Ectodermal cell (in vitro differentiated cells): ENCODE measurements at regions not wholly inside any gene's neighbourhood (a gene's known extent, or its start where the extent isn't known, plus 50 kb on each side); places are given as distances from the start of the nearest gene placed in this dataset.

Source experiments
- H3K27ac ChIP-seq: 2 replicates; pipeline ENCODE4 v1.7.0; 2013; ENCODE audit warnings: mild to moderate bottlenecking, low read depth, low read length; ENCODE audit not compliant: insufficient read depth, poor library complexity, severe bottlenecking
- H3K27me3 ChIP-seq: 2 replicates; pipeline ENCODE4 v1.7.0; 2013; ENCODE audit warnings: mild to moderate bottlenecking, low read length; ENCODE audit not compliant: insufficient read depth, control insufficient read depth, poor library complexity, severe bottlenecking
- H3K36me3 ChIP-seq: one replicate; pipeline ENCODE4 v1.7.0; 2013; ENCODE audit warnings: low read length; ENCODE audit not compliant: control insufficient read depth, insufficient read depth
- H3K4me1 ChIP-seq: one replicate; pipeline ENCODE4 v1.7.0; 2013; ENCODE audit warnings: low read length; ENCODE audit not compliant: control insufficient read depth, insufficient read depth
- H3K4me3 ChIP-seq: 2 replicates; pipeline ENCODE4 v1.7.0; 2013; ENCODE audit warnings: low read depth, low read length, control low read depth; ENCODE audit not compliant: insufficient read depth
- H3K9me3 ChIP-seq: 2 replicates; pipeline ENCODE4 v1.7.0; 2013; ENCODE audit warnings: mild to moderate bottlenecking, low read length, moderate library complexity; ENCODE audit not compliant: control insufficient read depth
- WGBS, 2 experiments: methylation state at CpG; one replicate each; pipeline ENCODE4 v1.1.7; 2013; ENCODE audit warnings: missing lambda C conversion rate in 2 of 2; 5-methylcytosine and 5-hydroxymethylcytosine counted together

DNA sequence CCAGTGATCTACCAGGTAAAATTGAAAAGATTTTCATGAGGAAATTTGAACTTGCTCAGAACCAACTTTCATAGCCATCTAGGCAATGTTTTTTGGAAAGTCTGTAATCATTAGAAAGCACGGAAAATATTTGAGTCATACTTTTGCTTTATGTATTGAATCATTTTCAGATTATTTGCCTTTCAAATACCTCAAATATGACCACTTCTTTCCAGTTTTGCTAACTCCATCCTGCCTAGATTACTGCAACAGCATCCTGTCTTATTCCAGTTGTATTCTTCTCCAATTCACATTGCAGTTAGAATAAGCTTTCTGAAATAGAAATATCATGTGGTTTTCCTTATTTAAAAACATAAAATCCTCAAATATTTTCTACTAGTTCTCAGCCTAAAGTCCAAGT lies 239.8 kb upstream of the FAR2 start:
- Histone ChIP-seq H3K4me3 (no peak overlapping the region), H3K36me3 (no peaks in the 10 kb centered on the region), H3K4me1 (no peaks in the 10 kb centered on the region), H3K27ac (no peak overlapping the region), H3K9me3 (peaks cover 5% of the 10 kb centered on the region), H3K27me3 (no peaks in the 10 kb centered on the region)
- no CpG with 5 or more reads among the region's 1 CpG for WGBS, 2 experiments

DNA sequence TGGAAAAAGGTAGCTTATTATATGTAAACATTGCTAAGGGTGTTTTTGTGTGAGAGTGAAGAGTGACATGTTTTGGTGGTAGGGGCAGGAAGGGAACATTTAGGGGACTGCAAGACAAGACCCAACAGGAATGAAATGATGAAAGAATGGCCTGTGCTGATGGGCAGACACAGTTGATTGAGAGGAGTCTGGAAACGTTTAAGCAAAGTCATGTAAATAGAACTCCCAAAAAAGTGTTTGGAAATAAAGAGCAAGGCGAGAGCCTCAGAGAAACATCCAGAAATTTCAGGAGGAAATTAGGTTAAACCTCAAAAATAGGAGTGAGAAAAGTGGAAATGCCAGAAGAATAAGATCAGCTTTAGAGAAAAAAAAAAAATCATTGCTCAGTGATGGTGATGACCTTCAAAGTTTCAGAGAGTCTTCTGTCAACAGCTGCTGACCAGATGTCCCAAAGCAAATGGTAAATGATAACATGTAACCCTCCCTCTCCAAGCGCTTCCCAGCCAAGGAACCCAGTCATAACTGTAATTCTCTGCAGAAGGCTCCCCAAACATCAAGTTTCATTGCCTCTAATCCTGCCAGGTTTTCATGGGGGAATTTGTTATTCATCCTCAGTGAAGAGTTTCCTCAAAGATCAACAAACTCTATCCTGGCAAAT lies 223.2 kb upstream of the FAR2 start:
- no peak overlapping the region for H3K4me3 ChIP-seq
- no peaks in the 10 kb centered on the region for H3K4me1 ChIP-seq
- no peaks in the 10 kb centered on the region for H3K9me3 ChIP-seq
- WGBS, 2 experiments, result 89 to 93% methylated on average over 3 of the region's 3 CpGs
- H3K27ac ChIP-seq, result no peak overlapping the region
- H3K27me3 ChIP-seq, result no peaks in the 10 kb centered on the region
- H3K36me3 ChIP-seq, result no peaks in the 10 kb centered on the region

DNA sequence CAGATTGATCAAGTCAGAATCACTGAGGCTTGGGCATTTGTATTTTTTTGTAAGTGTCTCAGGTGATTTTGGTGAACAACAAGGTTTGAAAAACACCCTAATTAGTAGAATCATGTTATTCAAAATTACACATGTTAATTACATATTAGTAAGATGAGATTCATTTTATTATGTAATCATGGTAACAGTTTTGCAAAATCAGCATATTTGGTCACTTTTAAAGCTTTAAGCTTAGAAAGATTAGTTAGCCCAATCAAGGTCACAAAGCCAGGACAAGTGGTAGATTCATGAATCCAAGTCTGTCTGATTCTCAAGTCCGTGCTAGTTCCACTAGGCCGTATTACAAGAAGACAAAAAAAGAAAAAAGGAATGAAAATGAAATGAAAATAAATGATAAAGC lies 218.4 kb upstream of the FAR2 start:
- Histone ChIP-seq H3K36me3 (no peaks in the 10 kb centered on the region), H3K27ac (no peak overlapping the region), H3K4me3 (no peak overlapping the region), H3K4me1 (no peaks in the 10 kb centered on the region), H3K27me3 (no peaks in the 10 kb centered on the region), H3K9me3 (no peaks in the 10 kb centered on the region)
- WGBS, 2 experiments, result 98 to 100% methylated on average over 2 of the region's 2 CpGs

DNA sequence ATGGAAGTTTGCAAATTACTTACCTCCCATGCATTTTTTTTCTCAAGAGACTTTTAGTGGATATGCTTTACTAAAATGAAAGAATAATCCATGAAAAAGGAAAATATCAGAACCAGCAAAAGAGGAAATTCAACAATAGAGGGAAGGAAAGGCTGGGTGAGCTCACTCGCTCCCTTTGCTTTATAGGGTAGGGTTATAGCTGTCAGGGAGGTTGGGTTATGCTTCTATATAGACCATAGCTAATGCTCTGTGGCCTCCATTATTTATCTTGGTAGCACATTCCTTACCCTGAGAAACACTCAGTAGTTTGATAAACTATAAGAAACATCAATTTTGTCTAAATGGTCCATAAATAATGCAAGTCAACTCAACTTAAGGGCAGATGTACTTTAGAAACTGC lies 215.9 kb upstream of the FAR2 start:
- no peak overlapping the region for H3K4me3 ChIP-seq
- whole genome bisulfite sequencing, 2 experiments, result 95 to 100% methylated on average over 1 of the region's 1 CpG
- H3K27me3 ChIP-seq, result no peaks in the 10 kb centered on the region
- no peaks in the 10 kb centered on the region for H3K36me3 ChIP-seq
- H3K4me1 ChIP-seq, result no peaks in the 10 kb centered on the region
- no peaks in the 10 kb centered on the region for H3K9me3 ChIP-seq
- H3K27ac ChIP-seq, result no peak overlapping the region

DNA sequence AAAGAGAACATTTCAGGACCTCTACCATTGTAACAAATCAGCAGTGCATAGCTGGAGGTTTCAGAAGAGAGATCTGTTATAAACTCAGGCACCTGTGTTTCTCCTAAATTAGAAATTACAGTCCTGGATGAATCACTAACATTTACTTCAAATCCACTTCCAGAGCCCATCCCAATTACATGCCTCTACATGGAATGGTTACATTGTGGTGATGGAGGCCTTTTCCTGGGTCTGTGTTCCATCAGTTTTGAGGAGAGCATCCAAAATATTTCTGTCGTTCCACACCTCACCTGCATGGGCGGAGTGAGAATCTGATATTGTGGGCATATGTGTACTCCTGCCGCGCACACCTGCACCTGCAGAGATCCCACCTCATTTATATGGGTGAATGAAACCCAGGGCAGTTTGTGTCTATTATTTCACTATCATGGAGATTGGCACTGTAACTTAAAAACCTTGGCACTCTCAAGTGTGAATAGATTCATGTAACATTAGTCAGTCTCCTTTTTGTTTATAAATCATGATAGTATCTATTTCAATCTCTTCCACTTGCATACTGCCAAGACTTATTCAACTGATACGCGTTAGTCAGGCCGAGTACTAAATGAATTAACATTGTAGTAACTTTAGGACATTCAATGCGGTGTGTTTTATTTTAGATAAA lies 215.1 kb upstream of the FAR2 start:
- no peak overlapping the region for H3K4me3 ChIP-seq
- no peaks in the 10 kb centered on the region for H3K9me3 ChIP-seq
- H3K27ac ChIP-seq, result no peak overlapping the region

DNA sequence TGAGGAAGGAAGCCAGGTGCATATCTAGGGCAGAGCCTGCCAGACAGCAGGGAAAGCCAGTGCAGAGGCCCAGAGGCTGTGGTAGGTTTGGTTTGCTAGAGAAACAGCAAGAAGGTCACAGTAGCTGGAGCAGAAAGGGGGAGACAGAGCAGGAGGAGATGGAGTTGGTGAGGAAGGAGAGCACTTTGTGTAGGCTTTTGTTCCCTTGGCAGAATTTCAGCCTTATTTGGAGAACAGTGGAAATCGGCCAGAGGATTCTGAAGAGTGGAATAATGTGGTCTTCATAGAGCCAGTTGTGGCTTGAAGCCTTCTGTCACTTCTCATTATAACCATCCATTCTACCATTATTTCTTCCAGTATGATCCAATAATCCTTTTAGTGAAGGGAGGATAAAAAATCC lies 212.9 kb upstream of the FAR2 start:
- Histone ChIP-seq H3K27ac (no peak overlapping the region), H3K36me3 (no peaks in the 10 kb centered on the region), H3K4me1 (no peaks in the 10 kb centered on the region), H3K9me3 (no peaks in the 10 kb centered on the region), H3K27me3 (no peaks in the 10 kb centered on the region), H3K4me3 (no peak overlapping the region)
- 83% methylated on average over 1 of the region's 1 CpG; no CpG with 5 or more reads in 1 of the 2 experiments for WGBS, 2 experiments

More for the DNA sequence above, 215.1 kb upstream of the FAR2 start:
- H3K27me3 ChIP-seq, result no peaks in the 10 kb centered on the region
- H3K4me1 ChIP-seq, result no peaks in the 10 kb centered on the region
- H3K36me3 ChIP-seq, result no peaks in the 10 kb centered on the region
- 97% methylated on average over 5 to 7 of the region's 8 CpGs for WGBS, 2 experiments

DNA sequence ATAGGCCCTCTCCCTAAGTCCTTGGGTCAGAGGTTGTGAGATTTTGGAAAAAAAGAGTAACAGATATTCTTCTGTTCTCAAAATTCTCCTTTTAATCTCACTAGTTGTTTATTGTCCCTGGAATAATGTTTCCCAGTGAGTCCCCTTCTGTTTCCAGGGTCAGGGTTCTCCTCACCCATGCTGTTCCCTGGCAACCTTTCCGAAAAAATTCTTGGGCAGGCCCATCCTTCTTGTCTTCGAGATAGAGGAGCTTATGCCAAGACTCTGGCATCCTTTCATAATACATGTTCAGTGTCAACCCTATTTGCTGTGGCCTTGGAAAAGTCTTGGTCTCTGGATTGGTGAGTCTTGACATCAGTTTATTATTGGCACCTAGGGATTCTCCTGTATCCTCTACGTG lies 212.4 kb upstream of the FAR2 start:
- WGBS, 2 experiments, result 63 to 90% methylated on average over 2 to 3 of the region's 3 CpGs
- no peaks in the 10 kb centered on the region for H3K27me3 ChIP-seq
- no peak overlapping the region for H3K4me3 ChIP-seq
- H3K4me1 ChIP-seq, result no peaks in the 10 kb centered on the region
- H3K36me3 ChIP-seq, result no peaks in the 10 kb centered on the region
- H3K9me3 ChIP-seq, result no peaks in the 10 kb centered on the region
- no peak overlapping the region for H3K27ac ChIP-seq

DNA sequence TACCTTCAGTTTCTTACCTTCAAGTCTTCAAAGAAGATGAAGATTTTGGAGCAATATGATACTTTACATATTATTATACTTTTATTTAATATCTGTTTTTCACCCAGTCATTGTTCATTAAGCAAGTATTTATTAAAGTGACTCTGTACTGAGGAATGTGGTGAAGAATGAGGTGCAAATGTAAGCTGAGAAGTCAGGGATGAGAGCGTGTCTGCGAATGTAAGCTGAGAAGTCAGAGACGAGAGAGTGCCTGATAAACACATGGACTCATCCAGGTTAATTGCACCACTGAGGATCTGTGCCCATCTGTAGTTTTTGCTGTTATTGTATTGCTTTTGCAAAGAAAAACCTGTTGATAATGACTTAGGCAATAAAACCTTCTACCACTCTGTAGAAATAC lies 211.9 kb upstream of the FAR2 start:
- H3K27me3 ChIP-seq, result no peaks in the 10 kb centered on the region
- H3K4me1 ChIP-seq, result no peaks in the 10 kb centered on the region
- 68 to 75% methylated on average over 3 of the region's 3 CpGs for WGBS, 2 experiments
- H3K27ac ChIP-seq, result no peak overlapping the region
- no peaks in the 10 kb centered on the region for H3K9me3 ChIP-seq
- no peak overlapping the region for H3K4me3 ChIP-seq
- H3K36me3 ChIP-seq, result no peaks in the 10 kb centered on the region

DNA sequence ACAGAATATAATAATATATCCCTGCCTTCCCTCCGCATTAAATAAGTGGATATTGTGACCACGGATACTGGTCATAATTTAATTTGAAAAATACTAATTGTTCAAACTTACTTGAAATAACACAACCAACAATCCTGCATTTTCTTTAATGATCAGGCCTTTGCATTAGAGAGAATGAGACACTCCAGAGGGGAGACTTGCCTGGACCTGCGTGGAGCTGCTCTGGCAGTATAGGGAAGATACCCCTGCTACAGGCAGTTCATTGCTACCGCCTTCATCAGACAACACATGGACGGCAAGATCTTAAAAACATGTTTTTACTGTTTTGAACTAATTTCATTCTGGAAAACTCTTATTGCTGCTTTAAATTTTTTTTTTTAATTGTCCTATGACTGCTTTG lies 211.0 kb upstream of the FAR2 start:
- no peaks in the 10 kb centered on the region for H3K4me1 ChIP-seq
- no peak overlapping the region for H3K27ac ChIP-seq
- H3K36me3 ChIP-seq, result no peaks in the 10 kb centered on the region
- no peaks in the 10 kb centered on the region for H3K27me3 ChIP-seq
- no peaks in the 10 kb centered on the region for H3K9me3 ChIP-seq
- H3K4me3 ChIP-seq, result no peak overlapping the region
- WGBS, 2 experiments, result 92 to 94% methylated on average over 4 of the region's 5 CpGs

DNA sequence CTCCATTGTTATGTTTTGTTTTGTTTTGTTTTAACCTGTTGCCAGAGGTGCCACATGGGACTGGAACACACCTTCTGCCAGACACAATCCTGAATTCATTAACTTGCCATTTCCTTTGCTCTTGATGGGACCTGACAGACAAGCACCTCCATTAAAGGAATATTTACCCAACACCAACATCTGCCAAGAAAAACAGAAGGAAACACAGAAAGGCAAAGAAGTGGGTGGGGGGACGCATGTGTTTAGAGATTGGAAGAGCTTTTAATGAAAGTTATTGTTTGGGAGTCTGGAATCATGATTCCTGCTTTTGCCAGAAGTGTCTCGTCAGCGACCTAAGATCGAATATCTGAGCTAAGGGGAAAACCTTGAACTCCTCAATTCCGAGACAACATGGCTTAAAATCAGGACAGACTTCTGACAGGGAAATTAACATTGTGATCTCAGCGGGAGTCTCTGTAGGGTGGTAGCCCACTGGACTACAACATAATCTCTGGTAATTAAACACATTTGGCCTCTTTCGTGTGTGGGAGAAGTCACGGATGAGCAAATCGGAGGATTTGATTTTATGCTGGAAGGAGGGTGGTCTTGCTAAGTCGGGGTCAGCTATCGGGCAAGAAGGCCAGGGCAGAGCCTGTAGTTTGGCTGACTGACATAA lies 210.4 kb upstream of the FAR2 start:
- Histone ChIP-seq H3K4me3 (no peak overlapping the region), H3K27ac (no peak overlapping the region), H3K36me3 (no peaks in the 10 kb centered on the region), H3K9me3 (no peaks in the 10 kb centered on the region), H3K4me1 (no peaks in the 10 kb centered on the region), H3K27me3 (no peaks in the 10 kb centered on the region)
- WGBS, 2 experiments, result 85% methylated on average over 11 of the region's 11 CpGs
